H1 (cell line): ENCODE measurements at regions not wholly inside any gene's neighbourhood (a gene's known extent, or its start where the extent isn't known, plus 50 kb on each side); places are given as distances from the start of the nearest gene placed in this dataset.

Source experiments
- CTCF ChIA-PET: fragments of 300-600 bp; sonication (Branson Sonifier 250); formaldehyde crosslinking; loops from one replicate; lab custom pipeline; 2021; ENCODE audit not compliant: partially characterized antibody; lab: Charles Lee
- POLR2A ChIA-PET: fragments of 300-600 bp; sonication (Branson Sonifier 250); formaldehyde crosslinking; loops from one replicate; lab custom pipeline; 2021; ENCODE audit warnings: inconsistent platforms; ENCODE audit not compliant: partially characterized antibody; lab: Charles Lee
- DNase-seq, 2 experiments: peaks; one replicate each; pipeline versions ENCODE4 v3.0.0 to v3.0.0-alpha.2; 2010 to 2022; ENCODE audit warnings: low spot score in 2 of 2, low read depth in 1 of 2, mixed read lengths in 1 of 2
- FAIRE-seq: peaks from 2 replicates; lab custom pipeline; 2011; peaks lifted over from hg19 to GRCh38; lab: Jason Lieb, UNC
- H2AFZ ChIP-seq: 2 replicates; pipeline ENCODE4 v1.8.1; 2012; ENCODE audit warnings: low read length, inconsistent platforms
- H2AK5ac ChIP-seq: 2 replicates; pipeline ENCODE4 v1.6.1; 2013; ENCODE audit warnings: low read depth, low read length
- H2BK120ac ChIP-seq: replicated peaks from 2 replicates; pipeline ENCODE3; 2013; ENCODE audit warnings: low read depth, low read length, inconsistent platforms
- H2BK12ac ChIP-seq: 2 replicates; pipeline ENCODE4 v1.6.1; 2013; ENCODE audit warnings: low read depth, low read length
- H2BK15ac ChIP-seq: 2 replicates; pipeline ENCODE4 v1.6.1; 2013; ENCODE audit warnings: low read length
- H2BK20ac ChIP-seq: 2 replicates; pipeline ENCODE4 v1.6.1; 2013; ENCODE audit warnings: low read length
- H2BK5ac ChIP-seq: 2 replicates; pipeline ENCODE4 v1.6.1; 2013; ENCODE audit warnings: low read depth, low read length
- H3K14ac ChIP-seq: 2 replicates; pipeline ENCODE4 v1.6.1; 2013; ENCODE audit warnings: inconsistent platforms; ENCODE audit not compliant: insufficient read length
- H3K18ac ChIP-seq: 2 replicates; pipeline ENCODE4 v1.6.1; 2013; ENCODE audit warnings: low read length; ENCODE audit errors: extremely low read depth
- H3K23ac ChIP-seq: 2 replicates; pipeline ENCODE4 v1.6.1; 2013; ENCODE audit warnings: inconsistent platforms; ENCODE audit not compliant: insufficient read length
- H3K23me2 ChIP-seq: 2 replicates; pipeline ENCODE4 v1.6.1; 2013; ENCODE audit warnings: low read depth, low read length
- H3K27ac ChIP-seq: 2 replicates; pipeline ENCODE4 v1.6.1; 2011; ENCODE audit warnings: low read depth, low read length, inconsistent platforms
- H3K27me3 ChIP-seq, 4 experiments: replicated peaks in 1 of 4; 1 replicate in 1 of 4; 2 replicates in 3 of 4; pipeline versions ENCODE4 v1.6.1 to v1.8.1; 2011 to 2013; ENCODE audit warnings: low read length in 3 of 4, mild to moderate bottlenecking in 3 of 4, inconsistent platforms in 2 of 4, mixed read lengths in 2 of 4, moderate library complexity in 1 of 4; ENCODE audit not compliant: control insufficient read depth in 3 of 4, insufficient read depth in 3 of 4; ENCODE audit errors: extremely low read depth in 1 of 4
- H3K36me3 ChIP-seq, 4 experiments: 2 replicates each; pipeline versions ENCODE4 v1.6.1 to v1.8.1; 2011 to 2013; ENCODE audit warnings: mild to moderate bottlenecking in 4 of 4, low read length in 3 of 4, moderate library complexity in 2 of 4, control low read depth in 1 of 4, inconsistent platforms in 1 of 4; ENCODE audit not compliant: insufficient read depth in 4 of 4, control insufficient read depth in 2 of 4
- H3K4ac ChIP-seq: replicated peaks from 2 replicates; pipeline ENCODE3; 2013; ENCODE audit warnings: low read length, low read depth, mixed read lengths, inconsistent platforms; ENCODE audit not compliant: insufficient read length
- H3K4me1 ChIP-seq, 4 experiments: replicated peaks in 1 of 4; 1 replicate in 1 of 4; 2 replicates in 3 of 4; pipeline versions ENCODE4 v1.6.1 to v1.8.1; 2011 to 2013; ENCODE audit warnings: low read length in 3 of 4, inconsistent platforms in 2 of 4, mixed read lengths in 1 of 4; ENCODE audit not compliant: insufficient read depth in 4 of 4, control insufficient read depth in 3 of 4
- H3K4me2 ChIP-seq, 2 experiments: 2 replicates each; pipeline versions ENCODE4 v1.6.1 to v1.8.1; 2011 to 2013; ENCODE audit warnings: low read depth in 2 of 2, low read length in 2 of 2, control low read depth in 1 of 2, inconsistent platforms in 1 of 2, mild to moderate bottlenecking in 1 of 2; ENCODE audit not compliant: insufficient read depth in 1 of 2
- H3K4me3 ChIP-seq, 4 experiments: fragments of 200-600, 300-600 bp in 1 of 4; sonication (generic), shearing (Covaris generic), sonication (Bioruptor Twin) in 1 of 4; 2 replicates each; pipeline versions ENCODE4 v1.5.1 to v1.8.1; 2011 to 2016; ENCODE audit warnings: low read length in 4 of 4, low read depth in 3 of 4, control low read depth in 2 of 4, inconsistent platforms in 2 of 4, mild to moderate bottlenecking in 2 of 4, mixed read lengths in 1 of 4, moderate library complexity in 1 of 4; ENCODE audit not compliant: insufficient read depth in 2 of 4; ENCODE audit errors: extremely low read depth in 1 of 4
- H3K56ac ChIP-seq: replicated peaks from 2 replicates; pipeline ENCODE3; 2013; ENCODE audit warnings: low read depth, mild to moderate bottlenecking, mixed read lengths, low read length, inconsistent platforms; ENCODE audit not compliant: insufficient read length
- H3K79me1 ChIP-seq: 2 replicates; pipeline ENCODE4 v1.6.1; 2013; ENCODE audit warnings: low read depth, low read length, control low read depth
- H3K79me2 ChIP-seq, 2 experiments: 2 replicates each; pipeline versions ENCODE4 v1.6.1 to v1.8.1; 2012 to 2013; ENCODE audit warnings: low read length in 2 of 2, mild to moderate bottlenecking in 2 of 2, inconsistent platforms in 1 of 2; ENCODE audit not compliant: insufficient read depth in 2 of 2, control insufficient read depth in 1 of 2
- H3K9ac ChIP-seq, 4 experiments: replicated peaks in 1 of 4; 1 replicate in 1 of 4; 2 replicates in 3 of 4; pipeline versions ENCODE4 v1.6.1 to v1.8.1; 2011 to 2013; ENCODE audit warnings: low read depth in 3 of 4, low read length in 3 of 4, control low read depth in 2 of 4, mild to moderate bottlenecking in 2 of 4, moderate library complexity in 2 of 4, inconsistent platforms in 1 of 4; ENCODE audit errors: extremely low read depth in 1 of 4
- H3K9me3 ChIP-seq, 2 experiments: 2 replicates each; pipeline versions ENCODE4 v1.6.1 to v1.8.1; 2012 to 2013; ENCODE audit warnings: mild to moderate bottlenecking in 2 of 2, moderate library complexity in 2 of 2, control low read depth in 1 of 2, inconsistent platforms in 1 of 2, low read depth in 1 of 2, low read length in 1 of 2, mixed read lengths in 1 of 2; ENCODE audit not compliant: insufficient read depth in 2 of 2
- H4K20me1 ChIP-seq, 2 experiments: replicated peaks in 1 of 2; 2 replicates each; pipeline versions ENCODE3 to v1.8.1; 2011 to 2013; ENCODE audit warnings: inconsistent platforms in 2 of 2, low read length in 2 of 2, mild to moderate bottlenecking in 1 of 2; ENCODE audit not compliant: insufficient read depth in 2 of 2, control insufficient read depth in 1 of 2
- H4K5ac ChIP-seq: 2 replicates; pipeline ENCODE4 v1.6.1; 2013; ENCODE audit warnings: low read length, low read depth, mixed read lengths, inconsistent platforms; ENCODE audit not compliant: insufficient read length
- H4K8ac ChIP-seq: 2 replicates; pipeline ENCODE4 v1.8.0; 2013; ENCODE audit warnings: mild to moderate bottlenecking, moderate library complexity, low read length, inconsistent platforms; ENCODE audit not compliant: insufficient read depth; ENCODE audit errors: extremely low read depth
- H4K91ac ChIP-seq: replicated peaks from 2 replicates; pipeline ENCODE3; 2013; ENCODE audit warnings: low read length, mixed read lengths, inconsistent platforms; ENCODE audit not compliant: insufficient read length
- GABPA ChIP-seq: IDR thresholded peaks from 2 replicates; pipeline ENCODE4 v1.6.1; 2011; ENCODE audit warnings: mild to moderate bottlenecking, low read length, moderate library complexity, borderline replicate concordance; ENCODE audit not compliant: insufficient read depth
- SP4 ChIP-seq: IDR thresholded peaks from 2 replicates; pipeline ENCODE4 v1.6.1; 2012; ENCODE audit warnings: low read length, inconsistent platforms
- WGBS, 2 experiments: shearing (Covaris generic) in 1 of 2; methylation state at CpG; one replicate each; pipeline versions ENCODE4 v1.1.6 to v1.1.7; 2013 to 2015; ENCODE audit warnings: low lambda C conversion rate in 2 of 2, mixed read lengths in 2 of 2, inconsistent platforms in 1 of 2, low coverage in 1 of 2, missing lambda C conversion rate in 1 of 2; ENCODE audit not compliant: insufficient replicate concordance in 2 of 2, insufficient coverage in 1 of 2, insufficient read length in 1 of 2; ENCODE audit errors: extremely low coverage in 1 of 2, missing lambda C conversion rate in 1 of 2; 5-methylcytosine and 5-hydroxymethylcytosine counted together
- TF ChIP-seq, protein P1 (sequence below): IDR thresholded peaks from 2 replicates; pipeline ENCODE4 v1.6.1; 2011; ENCODE audit warnings: low read depth, mild to moderate bottlenecking, low read length; ENCODE audit not compliant: insufficient read depth

DNA sequence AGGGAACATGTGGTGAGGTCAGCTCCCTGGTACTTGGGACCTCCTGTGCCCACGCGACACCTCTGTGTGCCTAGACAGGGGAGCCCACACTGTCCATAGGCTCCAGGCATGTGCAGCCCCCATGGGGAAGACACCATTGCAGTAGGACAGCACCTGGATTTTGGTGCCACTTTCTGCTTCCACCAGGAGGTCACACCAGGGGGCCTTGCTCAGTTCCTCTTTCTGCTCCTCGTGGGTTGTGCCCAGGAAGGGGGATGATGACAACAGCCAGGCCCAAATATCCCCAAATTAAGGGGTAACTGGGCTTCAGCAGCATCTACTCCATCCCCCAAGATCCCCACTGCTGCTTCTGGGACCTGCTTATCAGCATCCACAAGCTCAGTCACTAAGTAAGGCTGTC, 358.2 kb upstream of the KAZN start:
- no peak overlapping the region for H4K5ac ChIP-seq
- POLR2A ChIA-PET, result no interaction called here
- no peak for FAIRE-seq
- H3K18ac ChIP-seq, result no peak overlapping the region
- TF ChIP-seq, protein P1, sequence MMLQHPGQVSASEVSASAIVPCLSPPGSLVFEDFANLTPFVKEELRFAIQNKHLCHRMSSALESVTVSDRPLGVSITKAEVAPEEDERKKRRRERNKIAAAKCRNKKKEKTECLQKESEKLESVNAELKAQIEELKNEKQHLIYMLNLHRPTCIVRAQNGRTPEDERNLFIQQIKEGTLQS, result no peak
- TF ChIP-seq SP4, result no peak
- TF ChIP-seq GABPA, result no peak
- TF ChIP-seq, all 59 proteins: peak for 0
- no peaks in the 10 kb centered on the region for H3K36me3 ChIP-seq
- H2BK15ac ChIP-seq, result no peak overlapping the region
- no peaks in the 10 kb centered on the region for H3K9me3 ChIP-seq
- no peak overlapping the region for H2BK5ac ChIP-seq
- no peaks in the 10 kb centered on the region for H3K79me1 ChIP-seq
- WGBS, 2 experiments, result 96% methylated on average over 3 of the region's 3 CpGs; no CpG with 5 or more reads in 1 of the 2 experiments
- H4K91ac ChIP-seq, result no peak overlapping the region
- CTCF ChIA-PET, result no interaction called here
- H2BK12ac ChIP-seq, result no peak overlapping the region
- no peak overlapping the region for H2AK5ac ChIP-seq
- no peak overlapping the region for H2BK20ac ChIP-seq
- H2AFZ ChIP-seq, result no peak overlapping the region
- no peak overlapping the region for H3K4me2 ChIP-seq
- H3K4ac ChIP-seq, result no peak overlapping the region
- H2BK120ac ChIP-seq, result no peak overlapping the region
- no peak overlapping the region for H3K23ac ChIP-seq
- no peak overlapping the region for H4K8ac ChIP-seq
- no peak overlapping the region for H3K27ac ChIP-seq
- H4K20me1 ChIP-seq, result no peaks in the 10 kb centered on the region
- H3K14ac ChIP-seq, result no peak overlapping the region
- no peak for DNase-seq
- H3K4me3 ChIP-seq, result no peak overlapping the region
- peaks cover 3% of the 10 kb centered on the region; the same call in 1 of the 2 replicates for H3K23me2 ChIP-seq
- no peaks in the 10 kb centered on the region for H3K79me2 ChIP-seq
- no peak overlapping the region for H3K56ac ChIP-seq
- no peaks in the 10 kb centered on the region for H3K27me3 ChIP-seq
- H3K4me1 ChIP-seq, result peaks cover 0 to 3% (median 0%) of the 10 kb centered on the region in 4 experiments; a peak in 2 of 7 replicates
- no peak overlapping the region for H3K9ac ChIP-seq
